Tibial nerve (tissue), 4 donors: ENCODE measurements at regions not wholly inside any gene's neighbourhood (a gene's known extent, or its start where the extent isn't known, plus 50 kb on each side); places are given as distances from the start of the nearest gene placed in this dataset.

Source experiments
- EP300 ChIP-seq, 2 donors: sonication (generic); formaldehyde crosslinking; IDR thresholded peaks; one replicate each; pipeline ENCODE4 v1.6.1; 2017; ENCODE audit warnings: antibody characterized with exemption in 2 of 2, mild to moderate bottlenecking in 1 of 2
- POLR2A ChIP-seq, 2 donors: fragments of 450-650 bp; IDR thresholded peaks; one replicate each; pipeline ENCODE4 v1.6.1; 2017; ENCODE audit warnings: antibody characterized with exemption in 2 of 2, mild to moderate bottlenecking in 2 of 2, moderate library complexity in 2 of 2
- TF ChIP-seq, protein P1 (sequence below), 5 experiments: fragments of 200-600 bp in 3 of 5; fragments of 450-650 bp in 2 of 5; sonication (generic) in 3 of 5; IDR thresholded peaks; one replicate each; pipeline ENCODE4 v1.5.1; 2016 to 2019; ENCODE audit warnings: antibody characterized with exemption in 5 of 5, mild to moderate bottlenecking in 3 of 5, moderate library complexity in 2 of 5

- TF ChIP-seq, protein P1, sequence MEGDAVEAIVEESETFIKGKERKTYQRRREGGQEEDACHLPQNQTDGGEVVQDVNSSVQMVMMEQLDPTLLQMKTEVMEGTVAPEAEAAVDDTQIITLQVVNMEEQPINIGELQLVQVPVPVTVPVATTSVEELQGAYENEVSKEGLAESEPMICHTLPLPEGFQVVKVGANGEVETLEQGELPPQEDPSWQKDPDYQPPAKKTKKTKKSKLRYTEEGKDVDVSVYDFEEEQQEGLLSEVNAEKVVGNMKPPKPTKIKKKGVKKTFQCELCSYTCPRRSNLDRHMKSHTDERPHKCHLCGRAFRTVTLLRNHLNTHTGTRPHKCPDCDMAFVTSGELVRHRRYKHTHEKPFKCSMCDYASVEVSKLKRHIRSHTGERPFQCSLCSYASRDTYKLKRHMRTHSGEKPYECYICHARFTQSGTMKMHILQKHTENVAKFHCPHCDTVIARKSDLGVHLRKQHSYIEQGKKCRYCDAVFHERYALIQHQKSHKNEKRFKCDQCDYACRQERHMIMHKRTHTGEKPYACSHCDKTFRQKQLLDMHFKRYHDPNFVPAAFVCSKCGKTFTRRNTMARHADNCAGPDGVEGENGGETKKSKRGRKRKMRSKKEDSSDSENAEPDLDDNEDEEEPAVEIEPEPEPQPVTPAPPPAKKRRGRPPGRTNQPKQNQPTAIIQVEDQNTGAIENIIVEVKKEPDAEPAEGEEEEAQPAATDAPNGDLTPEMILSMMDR (IDR thresholded peaks at IDR 0.05), result no peak
- no peak for TF ChIP-seq POLR2A (IDR thresholded peaks at IDR 0.05)
- no peak for TF ChIP-seq EP300 (IDR thresholded peaks at IDR 0.05)
Measured at GRCh38 chr12:5173511-5174011, 129.9 kb downstream of the KCNA5 start.
